ENCODE measurements at regions not wholly inside any gene's neighbourhood (a gene's known extent, or its start where the extent isn't known, plus 50 kb on each side); places are given as distances from the start of the nearest gene placed in this dataset.

- intact Hi-C loops (cut with DNase I) = no loop called here
- H3K27ac ChIP-seq = no peak overlapping the region
- H3K27me3 ChIP-seq = peaks cover 0 to 5% (median 0%) of the 10 kb centered on the region in 9 donors
- H3K4me3 ChIP-seq = no peak overlapping the region
- WGBS, 4 donors = 80 to 85% (median 83%) methylated on average over 3 of the region's 3 CpGs
- H3K4me1 ChIP-seq = no peaks in the 10 kb centered on the region
- DNase-seq = no peak
- no peaks in the 10 kb centered on the region for H3K36me3 ChIP-seq
- no peak for ATAC-seq
- H3K9me3 ChIP-seq = no peaks in the 10 kb centered on the region
- TF ChIP-seq, protein P1, sequence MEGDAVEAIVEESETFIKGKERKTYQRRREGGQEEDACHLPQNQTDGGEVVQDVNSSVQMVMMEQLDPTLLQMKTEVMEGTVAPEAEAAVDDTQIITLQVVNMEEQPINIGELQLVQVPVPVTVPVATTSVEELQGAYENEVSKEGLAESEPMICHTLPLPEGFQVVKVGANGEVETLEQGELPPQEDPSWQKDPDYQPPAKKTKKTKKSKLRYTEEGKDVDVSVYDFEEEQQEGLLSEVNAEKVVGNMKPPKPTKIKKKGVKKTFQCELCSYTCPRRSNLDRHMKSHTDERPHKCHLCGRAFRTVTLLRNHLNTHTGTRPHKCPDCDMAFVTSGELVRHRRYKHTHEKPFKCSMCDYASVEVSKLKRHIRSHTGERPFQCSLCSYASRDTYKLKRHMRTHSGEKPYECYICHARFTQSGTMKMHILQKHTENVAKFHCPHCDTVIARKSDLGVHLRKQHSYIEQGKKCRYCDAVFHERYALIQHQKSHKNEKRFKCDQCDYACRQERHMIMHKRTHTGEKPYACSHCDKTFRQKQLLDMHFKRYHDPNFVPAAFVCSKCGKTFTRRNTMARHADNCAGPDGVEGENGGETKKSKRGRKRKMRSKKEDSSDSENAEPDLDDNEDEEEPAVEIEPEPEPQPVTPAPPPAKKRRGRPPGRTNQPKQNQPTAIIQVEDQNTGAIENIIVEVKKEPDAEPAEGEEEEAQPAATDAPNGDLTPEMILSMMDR (IDR thresholded peaks at IDR 0.05) = no peak
Observed at GRCh38 chr5:147037515-147038205, 159.1 kb upstream of the PPP2R2B start.

DNA sequence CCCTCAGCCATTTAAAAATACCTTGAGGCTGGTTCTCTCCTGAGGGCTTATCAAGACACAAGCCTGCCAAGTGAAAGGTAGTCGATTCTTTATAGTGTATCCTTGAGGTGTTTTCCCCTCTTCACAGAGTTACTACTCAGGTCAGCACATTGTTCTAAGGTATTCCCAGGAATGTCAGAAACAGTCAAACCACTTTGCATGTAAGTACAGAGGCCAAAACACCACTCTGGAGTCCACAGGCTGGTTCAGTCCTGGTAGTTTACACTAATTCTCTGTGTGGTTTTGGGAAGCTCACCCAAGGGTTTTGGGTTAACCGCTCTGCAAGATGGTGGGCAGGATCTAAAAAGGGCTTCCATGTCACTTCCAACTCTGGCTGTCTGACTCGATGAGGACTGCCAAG lies 162.3 kb upstream of the PPP2R2B start:
- no peak for DNase-seq
- Histone ChIP-seq H3K36me3 (no peaks in the 10 kb centered on the region), H3K27ac (no peak overlapping the region), H3K4me1 (no peaks in the 10 kb centered on the region), H3K9me3 (no peaks in the 10 kb centered on the region), H3K4me3 (no peak overlapping the region), H3K27me3 (peaks cover 0 to 9% (median 0%) of the 10 kb centered on the region in 9 donors)
- WGBS, 4 donors = 78 to 84% (median 83%) methylated on average over 3 of the region's 3 CpGs
- no peak for ATAC-seq
- intact Hi-C loops (cut with DNase I) = no loop called here
- TF ChIP-seq, protein P1 (IDR thresholded peaks at IDR 0.05) = no peak
- no peak for TF ChIP-seq POLR2A (IDR thresholded peaks at IDR 0.05)

- no peak overlapping the region for H3K4me3 ChIP-seq
- H3K4me1 ChIP-seq = no peaks in the 10 kb centered on the region
- H3K27me3 ChIP-seq = peaks cover 0 to 9% (median 0%) of the 10 kb centered on the region in 9 donors
- no peak overlapping the region for H3K27ac ChIP-seq
- H3K9me3 ChIP-seq = no peaks in the 10 kb centered on the region
- ATAC-seq = no peak
- intact Hi-C loops (cut with DNase I) = no loop called here
- no peak for DNase-seq
- H3K36me3 ChIP-seq = no peaks in the 10 kb centered on the region
- WGBS, 4 donors = 61 to 71% (median 64%) methylated on average over 2 of the region's 2 CpGs
- TF ChIP-seq, protein P1 (IDR thresholded peaks at IDR 0.05) = no peak
- TF ChIP-seq POLR2A (IDR thresholded peaks at IDR 0.05) = no peak
Observed at GRCh38 chr5:147044572-147045273, 166.2 kb upstream of the PPP2R2B start.

GRCh38 chr5:147045290-147045689 lies 166.7 kb upstream of the PPP2R2B start:
- Histone ChIP-seq H3K27ac (no peak overlapping the region), H3K27me3 (peaks cover 0 to 9% (median 0%) of the 10 kb centered on the region in 9 donors), H3K4me3 (no peak overlapping the region), H3K36me3 (no peaks in the 10 kb centered on the region), H3K4me1 (no peaks in the 10 kb centered on the region), H3K9me3 (no peaks in the 10 kb centered on the region)
- WGBS, 4 donors = 91 to 94% (median 93%) methylated on average over 3 of the region's 3 CpGs
- ATAC-seq (no peak), DNase-seq (no peak)
- TF ChIP-seq, protein P1 (IDR thresholded peaks at IDR 0.05) = no peak
- TF ChIP-seq POLR2A (IDR thresholded peaks at IDR 0.05) = no peak
- intact Hi-C loops (cut with DNase I) = no loop called here
